H1 (cell line): ENCODE measurements at regions not wholly inside any gene's neighbourhood (a gene's known extent, or its start where the extent isn't known, plus 50 kb on each side); places are given as distances from the start of the nearest gene placed in this dataset.
A peak's percentile ranks its signal among the peaks of the same experiment; 100 is the strongest.

ENCODE experiments used
- CTCF ChIA-PET: fragments of 300-600 bp; sonication (Branson Sonifier 250); formaldehyde crosslinking; loops from one replicate; lab custom pipeline; 2021; ENCODE audit not compliant: partially characterized antibody; lab: Charles Lee
- POLR2A ChIA-PET: fragments of 300-600 bp; sonication (Branson Sonifier 250); formaldehyde crosslinking; loops from one replicate; lab custom pipeline; 2021; ENCODE audit warnings: inconsistent platforms; ENCODE audit not compliant: partially characterized antibody; lab: Charles Lee
- DNase-seq, 2 experiments: peaks; one replicate each; pipeline versions ENCODE4 v3.0.0 to v3.0.0-alpha.2; 2010 to 2022; ENCODE audit warnings: low spot score in 2 of 2, low read depth in 1 of 2, mixed read lengths in 1 of 2
- FAIRE-seq: peaks from 2 replicates; lab custom pipeline; 2011; peaks lifted over from hg19 to GRCh38; lab: Jason Lieb, UNC
- H2AFZ ChIP-seq: 2 replicates; pipeline ENCODE4 v1.8.1; 2012; ENCODE audit warnings: low read length, inconsistent platforms
- H2AK5ac ChIP-seq: 2 replicates; pipeline ENCODE4 v1.6.1; 2013; ENCODE audit warnings: low read depth, low read length
- H2BK120ac ChIP-seq: replicated peaks from 2 replicates; pipeline ENCODE3; 2013; ENCODE audit warnings: low read depth, low read length, inconsistent platforms
- H2BK12ac ChIP-seq: 2 replicates; pipeline ENCODE4 v1.6.1; 2013; ENCODE audit warnings: low read depth, low read length
- H2BK15ac ChIP-seq: 2 replicates; pipeline ENCODE4 v1.6.1; 2013; ENCODE audit warnings: low read length
- H2BK20ac ChIP-seq: 2 replicates; pipeline ENCODE4 v1.6.1; 2013; ENCODE audit warnings: low read length
- H2BK5ac ChIP-seq: 2 replicates; pipeline ENCODE4 v1.6.1; 2013; ENCODE audit warnings: low read depth, low read length
- H3K14ac ChIP-seq: 2 replicates; pipeline ENCODE4 v1.6.1; 2013; ENCODE audit warnings: inconsistent platforms; ENCODE audit not compliant: insufficient read length
- H3K18ac ChIP-seq: 2 replicates; pipeline ENCODE4 v1.6.1; 2013; ENCODE audit warnings: low read length; ENCODE audit errors: extremely low read depth
- H3K23ac ChIP-seq: 2 replicates; pipeline ENCODE4 v1.6.1; 2013; ENCODE audit warnings: inconsistent platforms; ENCODE audit not compliant: insufficient read length
- H3K23me2 ChIP-seq: 2 replicates; pipeline ENCODE4 v1.6.1; 2013; ENCODE audit warnings: low read depth, low read length
- H3K27ac ChIP-seq: 2 replicates; pipeline ENCODE4 v1.6.1; 2011; ENCODE audit warnings: low read depth, low read length, inconsistent platforms
- H3K27me3 ChIP-seq, 4 experiments: replicated peaks in 1 of 4; 1 replicate in 1 of 4; 2 replicates in 3 of 4; pipeline versions ENCODE4 v1.6.1 to v1.8.1; 2011 to 2013; ENCODE audit warnings: low read length in 3 of 4, mild to moderate bottlenecking in 3 of 4, inconsistent platforms in 2 of 4, mixed read lengths in 2 of 4, moderate library complexity in 1 of 4; ENCODE audit not compliant: control insufficient read depth in 3 of 4, insufficient read depth in 3 of 4; ENCODE audit errors: extremely low read depth in 1 of 4
- H3K36me3 ChIP-seq, 4 experiments: 2 replicates each; pipeline versions ENCODE4 v1.6.1 to v1.8.1; 2011 to 2013; ENCODE audit warnings: mild to moderate bottlenecking in 4 of 4, low read length in 3 of 4, moderate library complexity in 2 of 4, control low read depth in 1 of 4, inconsistent platforms in 1 of 4; ENCODE audit not compliant: insufficient read depth in 4 of 4, control insufficient read depth in 2 of 4
- H3K4ac ChIP-seq: replicated peaks from 2 replicates; pipeline ENCODE3; 2013; ENCODE audit warnings: low read length, low read depth, mixed read lengths, inconsistent platforms; ENCODE audit not compliant: insufficient read length
- H3K4me1 ChIP-seq, 4 experiments: replicated peaks in 1 of 4; 1 replicate in 1 of 4; 2 replicates in 3 of 4; pipeline versions ENCODE4 v1.6.1 to v1.8.1; 2011 to 2013; ENCODE audit warnings: low read length in 3 of 4, inconsistent platforms in 2 of 4, mixed read lengths in 1 of 4; ENCODE audit not compliant: insufficient read depth in 4 of 4, control insufficient read depth in 3 of 4
- H3K4me2 ChIP-seq, 2 experiments: 2 replicates each; pipeline versions ENCODE4 v1.6.1 to v1.8.1; 2011 to 2013; ENCODE audit warnings: low read depth in 2 of 2, low read length in 2 of 2, control low read depth in 1 of 2, inconsistent platforms in 1 of 2, mild to moderate bottlenecking in 1 of 2; ENCODE audit not compliant: insufficient read depth in 1 of 2
- H3K4me3 ChIP-seq, 4 experiments: fragments of 200-600, 300-600 bp in 1 of 4; sonication (generic), shearing (Covaris generic), sonication (Bioruptor Twin) in 1 of 4; 2 replicates each; pipeline versions ENCODE4 v1.5.1 to v1.8.1; 2011 to 2016; ENCODE audit warnings: low read length in 4 of 4, low read depth in 3 of 4, control low read depth in 2 of 4, inconsistent platforms in 2 of 4, mild to moderate bottlenecking in 2 of 4, mixed read lengths in 1 of 4, moderate library complexity in 1 of 4; ENCODE audit not compliant: insufficient read depth in 2 of 4; ENCODE audit errors: extremely low read depth in 1 of 4
- H3K56ac ChIP-seq: replicated peaks from 2 replicates; pipeline ENCODE3; 2013; ENCODE audit warnings: low read depth, mild to moderate bottlenecking, mixed read lengths, low read length, inconsistent platforms; ENCODE audit not compliant: insufficient read length
- H3K79me1 ChIP-seq: 2 replicates; pipeline ENCODE4 v1.6.1; 2013; ENCODE audit warnings: low read depth, low read length, control low read depth
- H3K79me2 ChIP-seq, 2 experiments: 2 replicates each; pipeline versions ENCODE4 v1.6.1 to v1.8.1; 2012 to 2013; ENCODE audit warnings: low read length in 2 of 2, mild to moderate bottlenecking in 2 of 2, inconsistent platforms in 1 of 2; ENCODE audit not compliant: insufficient read depth in 2 of 2, control insufficient read depth in 1 of 2
- H3K9ac ChIP-seq, 4 experiments: replicated peaks in 1 of 4; 1 replicate in 1 of 4; 2 replicates in 3 of 4; pipeline versions ENCODE4 v1.6.1 to v1.8.1; 2011 to 2013; ENCODE audit warnings: low read depth in 3 of 4, low read length in 3 of 4, control low read depth in 2 of 4, mild to moderate bottlenecking in 2 of 4, moderate library complexity in 2 of 4, inconsistent platforms in 1 of 4; ENCODE audit errors: extremely low read depth in 1 of 4
- H3K9me3 ChIP-seq, 2 experiments: 2 replicates each; pipeline versions ENCODE4 v1.6.1 to v1.8.1; 2012 to 2013; ENCODE audit warnings: mild to moderate bottlenecking in 2 of 2, moderate library complexity in 2 of 2, control low read depth in 1 of 2, inconsistent platforms in 1 of 2, low read depth in 1 of 2, low read length in 1 of 2, mixed read lengths in 1 of 2; ENCODE audit not compliant: insufficient read depth in 2 of 2
- H4K20me1 ChIP-seq, 2 experiments: replicated peaks in 1 of 2; 2 replicates each; pipeline versions ENCODE3 to v1.8.1; 2011 to 2013; ENCODE audit warnings: inconsistent platforms in 2 of 2, low read length in 2 of 2, mild to moderate bottlenecking in 1 of 2; ENCODE audit not compliant: insufficient read depth in 2 of 2, control insufficient read depth in 1 of 2
- H4K5ac ChIP-seq: 2 replicates; pipeline ENCODE4 v1.6.1; 2013; ENCODE audit warnings: low read length, low read depth, mixed read lengths, inconsistent platforms; ENCODE audit not compliant: insufficient read length
- H4K8ac ChIP-seq: 2 replicates; pipeline ENCODE4 v1.8.0; 2013; ENCODE audit warnings: mild to moderate bottlenecking, moderate library complexity, low read length, inconsistent platforms; ENCODE audit not compliant: insufficient read depth; ENCODE audit errors: extremely low read depth
- H4K91ac ChIP-seq: replicated peaks from 2 replicates; pipeline ENCODE3; 2013; ENCODE audit warnings: low read length, mixed read lengths, inconsistent platforms; ENCODE audit not compliant: insufficient read length
- CEBPB ChIP-seq: IDR thresholded peaks from 2 replicates; pipeline ENCODE4 v1.6.1; 2012; ENCODE audit warnings: low read depth, low read length
- MAX ChIP-seq: IDR thresholded peaks from 2 replicates; pipeline ENCODE4 v1.6.1; 2012; ENCODE audit warnings: inconsistent platforms
- POLR2A ChIP-seq, 2 experiments: IDR thresholded peaks; 1 replicate in 1 of 2; 2 replicates in 1 of 2; pipeline ENCODE4 v1.6.1; 2011; ENCODE audit warnings: low read depth in 2 of 2, low read length in 2 of 2, mild to moderate bottlenecking in 2 of 2; ENCODE audit errors: control extremely low read depth in 1 of 2
- SP1 ChIP-seq: IDR thresholded peaks from 2 replicates; pipeline ENCODE4 v1.6.1; 2011; ENCODE audit warnings: low read depth, low read length
- SP2 ChIP-seq: IDR thresholded peaks from 2 replicates; pipeline ENCODE4 v1.6.1; 2012; ENCODE audit warnings: mild to moderate bottlenecking, low read length, inconsistent platforms
- USF2 ChIP-seq: IDR thresholded peaks from 2 replicates; pipeline ENCODE4 v1.6.1; 2011; ENCODE audit warnings: low read length, improper control_type of control experiment
- WGBS, 2 experiments: shearing (Covaris generic) in 1 of 2; methylation state at CpG; one replicate each; pipeline versions ENCODE4 v1.1.6 to v1.1.7; 2013 to 2015; ENCODE audit warnings: low lambda C conversion rate in 2 of 2, mixed read lengths in 2 of 2, inconsistent platforms in 1 of 2, low coverage in 1 of 2, missing lambda C conversion rate in 1 of 2; ENCODE audit not compliant: insufficient replicate concordance in 2 of 2, insufficient coverage in 1 of 2, insufficient read length in 1 of 2; ENCODE audit errors: extremely low coverage in 1 of 2, missing lambda C conversion rate in 1 of 2; 5-methylcytosine and 5-hydroxymethylcytosine counted together

GRCh38 chr10:100622946-100623345, 87.2 kb downstream of the HIF1AN start:
- ChIA-PET POLR2A (no interaction called here), CTCF (interaction anchor here (1.0 to 11.7 kb wide), 7 partner anchors 9 to 266 kb away, joined by 3 to 88 read pairs (median 3); no protein-coding TSS in a partner anchor)
- Histone ChIP-seq H4K8ac (no peak overlapping the region), H3K79me2 (no peaks in the 10 kb centered on the region), H2AK5ac (0 out of 2 replicates have a peak overlapping the region, but pooled peaks have one; percentile 46), H2BK5ac (0 out of 2 replicates have a peak overlapping the region, but pooled peaks have one; percentile 5), H2BK12ac (peak overlapping the region; percentile 77; the same call in 1 of the 2 replicates), H2BK120ac (no peak overlapping the region), H3K4me1 (peaks cover 5 to 14% (median 8%) of the 10 kb centered on the region in 4 experiments), H3K14ac (no peak overlapping the region), H3K9ac (no peak overlapping the region), H3K4me2 (no peak overlapping the region), H3K4ac (no peak overlapping the region), H2BK15ac (peak overlapping the region; percentile 55), H2BK20ac (no peak overlapping the region), H3K27me3 (no peaks in the 10 kb centered on the region), H3K4me3 (no peak overlapping the region), H3K36me3 (no peaks in the 10 kb centered on the region), H3K79me1 (no peaks in the 10 kb centered on the region), H3K27ac (no peak overlapping the region), H4K5ac (no peak overlapping the region), H4K20me1 (no peaks in the 10 kb centered on the region), H3K23ac (no peak overlapping the region), H3K9me3 (no peaks in the 10 kb centered on the region), H3K18ac (no peak overlapping the region), H3K56ac (no peak overlapping the region), H2AFZ (no peak overlapping the region), H3K23me2 (peaks cover 3% of the 10 kb centered on the region; the same call in 1 of the 2 replicates), H4K91ac (no peak overlapping the region)
- FAIRE-seq = no peak
- WGBS, 2 experiments = 83% methylated on average over 7 of the region's 7 CpGs; no CpG with 5 or more reads in 1 of the 2 experiments
- no peak for DNase-seq
- TF ChIP-seq MAX = no peak
- no peak for TF ChIP-seq CEBPB
- TF ChIP-seq SP1 = no peak
- no peak for TF ChIP-seq USF2
- TF ChIP-seq POLR2A (IDR thresholded peaks at IDR 0.05; ENCODE audit: control extremely low read depth in 1 of 2, low read depth in 2 of 2, low read length in 2 of 2) = no peak
- TF ChIP-seq SP2 = no peak
